ENCODE measurements at regions not wholly inside any gene's neighbourhood (a gene's known extent, or its start where the extent isn't known, plus 50 kb on each side); places are given as distances from the start of the nearest gene placed in this dataset.

DNA sequence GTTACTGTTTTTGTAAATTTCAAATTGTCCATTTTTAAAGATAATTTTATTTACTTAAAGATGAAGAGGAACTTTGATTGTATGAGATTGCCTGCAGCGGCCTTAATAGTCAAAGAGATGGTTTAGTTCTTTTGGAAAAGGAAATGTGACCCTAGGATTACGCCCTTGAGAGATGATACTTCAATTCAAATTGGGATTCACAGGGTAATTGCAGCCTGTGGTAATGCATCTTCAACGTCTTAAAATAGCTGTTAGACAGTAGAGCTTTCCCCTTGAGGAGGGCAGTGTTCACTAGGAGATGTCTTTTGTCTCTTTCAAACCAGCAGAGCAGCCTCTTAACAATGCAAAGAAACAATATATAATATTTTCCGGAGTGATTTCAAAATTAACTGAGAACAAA is 127.1 kb downstream of the TAF11L14 start:
- DNase-seq (ENCODE audit: low read depth), result no peak

DNA sequence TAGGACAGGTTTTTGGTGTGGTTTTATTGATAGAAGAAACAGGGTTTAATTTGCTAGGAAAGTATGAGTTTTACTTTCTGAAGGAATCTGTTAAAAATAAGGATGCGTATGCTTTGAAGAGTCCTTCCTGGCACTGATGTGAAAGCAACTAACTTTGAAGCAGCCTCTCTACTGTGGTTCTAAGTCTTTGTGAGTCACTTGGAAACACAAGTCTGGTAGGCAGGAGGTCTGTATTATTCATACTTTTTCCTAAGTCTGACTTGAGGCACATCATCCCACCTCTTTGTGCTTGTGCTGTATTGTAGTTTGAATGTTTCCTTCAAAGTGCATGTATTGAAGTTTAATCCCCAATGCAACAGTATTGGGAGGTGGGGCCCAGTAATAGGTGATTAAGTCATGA is 129.0 kb downstream of the TAF11L14 start:
- DNase-seq (ENCODE audit: low read depth), result no peak

DNA sequence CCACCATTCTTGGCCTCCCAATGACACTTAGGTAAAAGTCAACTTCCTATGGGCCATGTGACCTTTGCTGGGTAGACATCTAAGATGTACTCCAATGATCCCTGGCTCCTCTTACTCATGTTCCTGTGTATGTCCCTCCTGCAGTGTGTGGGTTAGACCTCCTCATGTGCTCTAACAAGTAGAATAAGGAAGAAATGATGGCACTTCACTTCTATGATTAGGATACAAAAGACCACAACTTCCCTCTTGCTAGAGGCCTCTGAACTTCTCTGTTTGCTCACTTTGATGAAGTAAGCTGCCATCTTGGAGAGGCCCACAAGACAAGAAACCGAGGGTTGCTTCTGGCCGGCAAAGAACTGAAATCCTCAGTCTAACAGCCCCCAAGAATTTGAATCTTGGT is 131.8 kb downstream of the TAF11L14 start:
- no peak for DNase-seq (ENCODE audit: low read depth)

DNA sequence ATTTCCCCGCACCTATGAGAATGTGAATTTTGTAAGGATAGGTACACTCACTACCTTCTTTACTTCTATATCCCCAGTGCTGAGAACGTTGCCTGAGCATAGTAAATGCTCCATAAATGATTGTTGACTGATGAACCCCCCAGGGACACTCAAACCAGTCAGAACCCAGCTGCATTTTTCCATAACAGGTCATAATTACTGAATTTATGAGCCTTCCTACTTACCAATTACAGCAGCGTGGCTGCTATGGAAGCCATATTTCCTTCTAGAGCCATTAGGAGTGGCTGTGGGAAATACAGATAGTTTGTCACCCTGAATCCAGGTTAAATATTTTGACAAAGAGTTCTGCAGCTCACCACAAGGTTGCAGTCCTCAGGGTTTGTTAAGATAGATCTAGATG is 135.0 kb downstream of the TAF11L14 start:
- DNase-seq (ENCODE audit: low read depth), result no peak

DNA sequence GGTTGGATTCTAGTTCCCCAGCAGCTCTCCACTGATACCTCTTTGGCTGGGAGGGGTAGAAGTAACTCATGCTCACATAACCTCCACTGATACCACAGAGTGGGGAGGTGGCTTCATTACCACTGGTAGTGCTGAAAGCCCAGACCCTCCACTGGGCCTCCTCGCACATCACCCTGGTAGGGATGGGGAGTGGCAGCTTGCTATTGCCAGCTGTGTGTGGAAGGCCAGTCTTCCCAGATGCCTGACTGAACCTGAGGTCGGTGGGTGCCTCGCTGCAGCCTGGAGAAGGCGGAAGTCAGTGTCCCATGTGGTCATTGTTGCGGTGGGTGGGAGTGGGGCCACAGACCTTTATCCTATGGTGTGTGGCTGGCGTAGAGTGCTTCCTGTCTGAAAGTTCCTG is 138.0 kb downstream of the TAF11L14 start:
- DNase-seq (ENCODE audit: low read depth), result no peak

DNA sequence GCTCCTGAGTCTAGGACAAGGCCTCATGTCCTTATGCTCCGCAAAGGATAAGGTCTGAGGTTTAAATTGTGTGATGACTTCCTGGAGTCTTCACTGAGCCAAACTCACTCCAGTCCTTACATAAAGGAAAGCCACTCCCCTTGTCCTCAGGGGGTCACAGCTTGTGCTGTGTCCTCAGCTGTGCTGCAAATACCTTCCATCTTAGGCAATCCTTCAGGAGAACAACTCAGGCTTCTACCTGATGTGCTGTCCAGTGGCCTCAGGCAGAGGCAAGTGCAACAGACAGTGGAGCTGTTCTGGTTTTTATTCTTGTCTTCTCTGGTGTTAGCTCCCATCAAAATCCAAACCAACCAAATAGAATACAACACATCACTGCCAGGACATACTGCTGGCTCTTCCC is 151.5 kb downstream of the TAF11L14 start:
- no peak for DNase-seq (ENCODE audit: low read depth)

DNA sequence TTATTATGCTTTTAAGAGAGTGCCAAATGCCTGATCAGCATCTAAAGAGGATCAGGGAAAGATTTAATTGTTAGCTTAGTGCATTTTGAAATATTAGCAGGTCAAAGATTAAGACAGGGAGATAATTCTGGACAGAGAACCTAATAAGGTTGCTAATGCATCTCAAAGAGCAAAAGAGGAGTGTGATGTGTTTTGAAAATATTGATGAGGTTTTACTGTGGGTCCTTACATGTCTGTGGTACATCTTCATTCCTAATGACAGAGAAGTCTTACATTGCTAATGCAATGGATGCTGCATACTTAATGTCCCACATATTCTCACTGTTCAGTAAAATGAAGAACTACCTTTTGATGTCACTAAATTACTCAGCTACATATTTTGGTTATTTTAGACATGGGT is 154.1 kb downstream of the TAF11L14 start:
- DNase-seq (ENCODE audit: low read depth), result no peak

DNA sequence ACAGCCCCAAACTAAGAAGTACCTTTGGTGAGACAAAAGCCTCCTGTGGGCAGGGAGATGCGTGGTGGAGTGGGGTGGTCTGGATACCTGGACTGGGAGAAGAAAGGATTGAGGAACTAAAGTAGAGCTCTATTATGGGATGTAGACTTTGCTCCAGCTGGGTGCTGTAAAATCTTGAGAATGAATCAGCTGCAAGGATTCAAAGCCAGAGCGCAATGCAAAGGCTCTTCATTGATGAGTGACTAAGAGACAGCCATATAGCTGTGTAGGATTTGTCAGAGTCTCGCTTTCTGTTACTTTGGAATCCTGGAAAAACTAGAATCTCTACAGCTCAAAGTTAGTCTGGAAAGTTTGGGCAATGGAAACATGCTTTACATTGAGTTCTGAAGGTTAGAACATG is 159.9 kb downstream of the TAF11L14 start:
- DNase-seq (ENCODE audit: low read depth), result no peak

DNA sequence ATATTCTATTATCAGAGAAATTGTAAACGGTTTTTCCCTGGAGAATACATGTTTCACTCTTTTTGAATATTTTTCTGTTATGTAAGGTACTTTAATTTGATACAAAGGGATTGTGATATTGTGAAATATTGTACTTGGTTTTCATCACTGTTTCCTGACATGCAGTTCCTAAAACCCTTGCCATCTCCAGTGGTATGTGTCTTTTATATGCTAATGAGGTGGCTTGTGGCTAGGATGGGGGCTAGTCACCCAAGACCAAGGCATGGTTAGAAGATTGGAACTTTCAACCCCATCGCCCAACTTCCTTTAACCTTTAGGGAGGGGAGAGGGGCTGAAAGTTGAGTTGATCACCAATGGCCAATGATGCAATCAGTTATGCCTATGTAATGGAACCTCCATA is 160.6 kb downstream of the TAF11L14 start:
- no peak for DNase-seq (ENCODE audit: low read depth)

DNA sequence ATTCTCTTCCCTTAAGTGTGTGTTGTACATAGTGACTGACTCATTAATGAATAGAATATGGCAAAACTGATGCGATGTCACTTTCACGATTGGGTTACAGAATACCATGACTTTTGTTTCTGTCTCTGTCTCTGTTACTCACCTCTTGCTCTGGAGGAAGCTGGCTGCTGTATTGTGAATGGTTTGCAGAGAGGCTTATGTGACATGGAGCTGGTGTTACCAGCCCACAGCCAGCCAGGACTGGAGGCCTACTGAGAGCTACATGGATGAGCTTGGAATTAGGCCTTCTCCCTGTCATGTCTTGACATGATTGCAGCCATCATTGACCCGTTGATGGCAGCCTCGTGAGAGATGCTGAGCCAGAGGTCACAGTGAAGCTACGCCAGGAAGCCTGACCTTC is 161.9 kb downstream of the TAF11L14 start:
- DNase-seq (ENCODE audit: low read depth), result no peak

DNA sequence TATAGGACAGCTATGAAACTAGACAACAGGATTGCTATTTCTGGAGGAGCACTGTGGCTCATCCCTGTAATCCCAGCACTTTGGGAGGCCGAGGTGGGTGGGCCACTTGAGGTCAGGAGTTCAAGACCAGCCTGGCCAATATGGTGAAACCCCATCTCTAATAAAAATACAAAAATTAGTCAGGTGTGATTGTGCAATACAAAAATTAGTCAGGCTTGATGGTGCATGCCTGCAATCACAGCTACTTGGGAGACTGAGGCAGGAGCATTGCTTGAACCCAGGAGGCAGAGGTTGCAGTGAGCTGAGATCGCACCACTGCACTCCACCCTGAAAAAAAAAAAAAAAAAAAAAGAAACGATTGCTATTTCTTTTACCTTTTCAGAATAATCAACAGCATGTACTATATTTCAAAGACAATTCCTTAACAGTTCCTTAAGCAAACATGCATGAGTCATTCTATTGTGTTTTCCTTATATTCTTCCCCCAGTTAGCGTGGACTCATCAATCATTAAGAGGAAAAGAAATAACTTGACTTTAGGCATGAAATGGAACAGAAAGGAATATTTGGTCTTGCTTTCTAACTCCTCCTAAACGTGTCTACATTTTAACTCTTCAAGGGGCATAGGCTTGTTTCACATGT is 162.6 kb downstream of the TAF11L14 start:
- no peak for DNase-seq (ENCODE audit: low read depth)

DNA sequence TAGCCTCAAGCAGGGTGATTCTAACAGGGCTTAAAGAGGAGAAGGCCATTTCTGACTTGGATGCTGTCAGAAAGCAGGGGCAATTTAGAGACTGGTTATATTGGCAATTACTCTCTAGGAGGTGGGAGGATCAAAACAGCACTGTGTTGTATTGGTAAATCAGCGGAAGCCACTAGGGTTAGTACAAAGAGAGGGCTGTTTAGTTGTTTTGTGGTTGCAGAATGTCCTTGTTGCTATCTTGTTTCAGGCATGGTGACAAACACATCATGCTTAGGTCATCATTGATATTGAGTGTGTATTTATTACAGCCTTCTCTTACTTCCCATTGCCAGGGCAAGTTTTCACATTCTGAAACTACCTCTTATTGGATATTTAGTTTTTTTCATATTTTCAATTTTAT is 165.3 kb downstream of the TAF11L14 start:
- DNase-seq (ENCODE audit: low read depth), result no peak

DNA sequence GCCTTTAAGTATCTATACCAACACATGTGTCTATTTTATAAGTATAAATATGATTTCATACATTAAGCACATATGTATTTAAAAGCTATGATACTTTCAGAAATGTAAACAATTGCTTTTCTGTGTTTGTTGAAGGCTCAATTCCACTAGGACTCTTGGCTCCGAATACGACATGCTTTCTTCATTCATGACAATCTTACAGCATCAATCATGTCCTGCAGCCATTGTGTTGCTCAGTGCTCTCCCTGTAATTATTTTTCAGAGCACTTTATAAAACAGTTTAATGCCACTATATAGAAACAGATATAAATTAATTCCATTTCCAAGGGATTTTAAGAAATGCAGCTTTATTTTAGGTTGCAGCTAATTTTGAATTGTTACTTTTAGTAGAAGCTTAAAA is 167.3 kb downstream of the TAF11L14 start:
- DNase-seq (ENCODE audit: low read depth), result no peak

DNA sequence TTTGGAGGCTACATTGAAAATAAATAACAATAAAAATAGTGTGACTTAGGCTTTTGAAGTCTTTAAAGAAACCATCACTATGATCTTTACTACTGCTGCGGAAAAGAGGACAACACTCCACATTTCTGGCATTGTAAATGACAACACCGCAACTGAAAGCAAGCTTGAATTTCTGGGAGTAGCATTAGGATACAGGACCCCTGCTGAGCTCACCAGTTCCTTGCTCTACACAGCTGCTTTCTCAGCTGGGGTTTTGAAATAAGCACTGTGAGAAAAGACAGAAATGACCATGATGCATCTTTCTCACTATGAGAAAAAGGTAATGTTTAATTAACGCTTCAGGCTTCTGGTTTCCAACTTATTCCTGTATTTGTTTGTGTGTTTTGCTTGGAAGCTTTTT is 168.0 kb downstream of the TAF11L14 start:
- DNase-seq (ENCODE audit: low read depth), result no peak

DNA sequence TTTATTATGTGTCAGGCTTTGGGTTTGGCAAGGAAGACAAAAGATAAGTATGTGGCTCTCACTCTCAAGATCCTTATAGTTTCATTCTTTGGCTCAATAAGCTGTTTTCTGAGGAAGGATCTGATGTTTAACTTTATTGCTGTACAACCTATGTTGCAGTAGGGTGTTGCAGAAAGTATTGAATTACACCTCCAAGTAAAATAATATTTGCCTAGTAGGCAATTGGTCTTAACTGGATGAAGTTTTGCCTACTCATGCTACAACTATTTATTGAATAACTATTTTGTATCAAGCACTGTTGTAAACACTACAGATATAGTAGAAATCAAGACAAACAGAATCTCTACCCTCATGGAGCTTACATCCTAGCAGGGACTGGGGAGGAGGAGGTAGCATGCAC is 169.7 kb downstream of the TAF11L14 start:
- no peak for DNase-seq (ENCODE audit: low read depth)

DNA sequence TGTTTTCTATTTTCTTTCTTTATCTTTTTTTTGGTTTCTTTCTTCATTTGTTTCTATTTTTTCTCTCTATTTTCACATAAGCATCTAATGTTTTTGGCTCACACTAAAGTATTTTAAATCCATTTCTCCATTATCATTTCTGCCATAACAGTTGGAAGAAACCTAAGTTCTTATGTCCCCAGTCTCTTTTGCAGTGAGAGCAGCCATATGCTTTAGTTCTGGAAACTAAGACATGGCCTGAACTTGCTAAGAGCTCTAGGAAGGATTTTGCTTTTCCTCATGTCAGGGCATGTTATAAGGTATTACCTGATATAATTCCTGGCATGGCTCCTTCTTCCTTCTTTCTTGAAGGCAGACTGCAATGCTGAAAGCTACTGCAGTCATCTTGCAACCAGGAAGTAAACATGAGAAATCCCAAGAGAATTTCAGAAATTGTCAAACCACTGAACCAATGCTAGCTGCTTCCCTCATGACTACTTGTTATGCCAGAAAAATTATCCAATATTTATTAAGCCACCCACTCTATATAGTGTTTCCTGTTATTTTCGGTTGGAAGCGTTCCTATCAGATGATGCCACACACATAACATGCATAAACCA is 171.1 kb downstream of the TAF11L14 start:
- DNase-seq (ENCODE audit: low read depth), result no peak

DNA sequence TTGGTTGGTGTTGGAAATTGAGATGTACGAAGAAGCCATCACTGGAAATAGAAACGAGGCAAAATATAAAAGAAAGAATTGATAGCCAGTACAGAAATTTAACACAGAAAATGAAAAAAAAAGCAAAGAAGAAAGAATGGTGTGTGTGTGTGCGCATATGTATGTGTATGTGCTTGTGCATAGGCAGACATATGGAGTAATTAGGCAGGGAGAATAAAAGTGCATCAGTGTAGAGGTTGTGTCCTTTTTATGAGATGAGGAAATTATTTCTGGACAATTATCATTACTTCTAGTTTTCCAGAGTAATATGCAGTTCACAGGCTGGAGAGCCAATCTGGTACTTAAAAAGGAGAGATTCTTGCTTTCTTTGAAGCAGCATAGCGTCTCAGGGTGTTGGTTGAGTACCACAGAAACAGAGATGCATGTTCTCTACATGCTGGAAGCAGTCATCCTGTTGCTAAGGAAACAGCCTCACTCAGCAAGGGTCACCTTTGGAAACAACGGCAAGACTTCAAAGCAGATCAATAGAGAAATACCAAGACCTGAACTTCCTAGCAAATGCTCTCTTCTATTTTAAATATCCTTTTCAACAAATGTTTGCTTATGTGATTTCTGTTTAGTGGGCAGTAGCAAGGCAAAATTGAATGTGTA is 172.7 kb downstream of the TAF11L14 start:
- no peak for DNase-seq (ENCODE audit: low read depth)

DNA sequence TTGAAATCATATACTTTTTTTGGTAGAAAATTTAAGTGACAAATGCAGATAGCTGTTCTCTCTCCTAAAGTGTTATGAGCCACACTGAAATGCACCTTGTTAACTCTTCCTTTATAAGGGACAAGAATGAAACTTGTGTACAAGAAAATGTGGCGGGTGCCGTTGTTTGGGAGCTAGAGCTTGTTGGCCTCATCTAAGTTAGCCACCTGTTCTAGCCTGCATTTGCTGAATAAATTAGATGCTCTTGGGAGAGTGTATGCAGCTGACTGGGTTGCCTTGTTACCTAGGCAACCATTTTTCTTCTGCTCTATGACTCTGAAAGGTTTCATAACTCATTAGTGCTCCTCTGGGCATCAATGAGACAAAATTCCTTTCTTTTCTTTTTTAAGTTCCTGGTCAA is 174.3 kb downstream of the TAF11L14 start:
- no peak for DNase-seq (ENCODE audit: low read depth)

DNA sequence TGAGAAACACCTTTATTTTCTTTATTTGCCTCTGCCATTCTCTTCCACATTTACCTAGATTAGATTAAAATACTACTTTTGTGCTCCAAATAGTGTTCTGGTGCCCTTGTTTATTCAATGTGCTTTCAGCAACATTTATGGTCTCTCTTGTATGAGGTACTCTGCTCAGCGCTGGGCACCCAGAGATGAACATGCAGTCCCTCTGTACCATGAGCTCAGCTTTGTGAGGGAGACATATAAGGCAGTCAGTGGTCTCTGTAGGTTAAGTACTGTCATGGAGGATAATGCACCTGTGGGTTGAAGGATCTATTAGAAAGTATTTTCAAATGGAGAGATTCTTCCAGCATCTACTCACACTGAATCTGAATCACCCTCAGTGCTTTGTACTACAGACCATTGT is 176.5 kb downstream of the TAF11L14 start:
- no peak for DNase-seq (ENCODE audit: low read depth)

DNA sequence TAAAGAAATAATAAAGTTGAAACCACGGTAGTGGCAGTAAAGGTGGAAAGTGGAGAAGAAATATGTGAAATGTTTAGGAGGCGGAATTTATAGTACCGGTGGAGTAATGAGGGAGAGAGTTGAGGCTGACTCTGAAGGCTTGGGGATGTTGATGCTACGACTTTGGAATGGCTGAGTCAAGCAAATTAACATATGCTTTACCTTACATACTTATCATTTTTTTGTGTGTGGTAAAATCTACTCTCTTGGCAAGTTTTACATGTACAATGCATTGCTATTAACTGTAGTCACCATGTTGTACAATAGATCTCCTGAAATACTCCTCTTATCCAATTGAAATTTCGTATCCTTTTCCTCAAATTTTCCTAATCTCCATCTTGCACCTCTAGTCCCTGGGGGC is 179.0 kb downstream of the TAF11L14 start:
- DNase-seq (ENCODE audit: low read depth), result no peak

DNA sequence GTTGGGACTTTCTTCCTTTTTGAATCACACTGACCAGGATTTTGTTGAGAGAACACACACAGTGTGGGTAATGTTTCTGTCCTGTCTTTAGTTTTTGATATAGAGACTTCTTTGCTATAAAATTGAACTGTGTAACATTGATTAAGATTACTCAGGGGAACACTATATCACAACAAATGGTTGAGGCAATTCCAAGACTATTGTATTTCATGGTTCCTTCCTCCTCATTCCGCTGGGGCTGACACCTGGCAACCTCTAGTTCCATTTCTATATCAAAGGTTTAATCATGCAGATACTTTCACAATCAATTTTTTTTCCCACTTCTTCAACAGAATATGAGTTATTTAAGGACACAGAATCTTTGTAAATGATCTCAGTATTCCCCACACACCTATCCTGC is 182.2 kb downstream of the TAF11L14 start:
- no peak for DNase-seq (ENCODE audit: low read depth)

DNA sequence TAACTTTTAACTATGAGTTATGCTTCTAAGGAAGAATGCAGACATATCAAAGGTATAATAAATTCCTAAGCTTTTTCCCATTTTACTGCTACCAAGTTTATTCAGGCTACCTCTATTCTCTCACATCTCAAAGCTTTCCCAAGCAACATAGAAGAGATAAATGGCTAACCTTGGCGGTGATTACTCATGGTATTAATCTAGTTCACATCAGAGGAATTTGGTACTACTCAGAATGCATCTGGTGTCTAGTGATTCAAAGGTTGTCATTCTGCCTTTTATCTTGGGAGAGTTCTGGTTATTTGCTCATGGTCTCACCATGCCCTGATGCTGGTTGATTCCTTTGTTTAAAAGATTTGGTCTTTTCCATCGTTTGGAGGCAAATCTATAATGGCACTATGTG is 182.7 kb downstream of the TAF11L14 start:
- DNase-seq (ENCODE audit: low read depth), result no peak

DNA sequence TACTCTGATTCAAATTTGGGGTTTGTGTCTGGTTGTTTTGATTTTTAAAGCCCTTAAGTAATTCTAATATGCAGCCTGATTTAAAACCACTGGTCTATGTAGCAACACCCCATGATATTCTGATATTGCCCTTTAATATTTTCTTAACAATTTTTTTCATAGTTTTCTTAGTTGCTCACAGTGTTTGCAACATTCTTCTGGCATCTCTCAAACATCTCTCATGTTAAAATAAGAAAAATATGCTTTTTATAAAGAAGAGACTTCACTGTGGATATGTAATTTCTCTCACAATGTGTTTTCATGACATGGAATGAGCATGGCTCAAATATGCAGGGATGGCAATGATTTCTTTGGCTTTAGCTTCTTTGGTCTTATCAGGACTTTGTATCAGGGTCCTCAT is 183.7 kb downstream of the TAF11L14 start:
- no peak for DNase-seq (ENCODE audit: low read depth)

DNA sequence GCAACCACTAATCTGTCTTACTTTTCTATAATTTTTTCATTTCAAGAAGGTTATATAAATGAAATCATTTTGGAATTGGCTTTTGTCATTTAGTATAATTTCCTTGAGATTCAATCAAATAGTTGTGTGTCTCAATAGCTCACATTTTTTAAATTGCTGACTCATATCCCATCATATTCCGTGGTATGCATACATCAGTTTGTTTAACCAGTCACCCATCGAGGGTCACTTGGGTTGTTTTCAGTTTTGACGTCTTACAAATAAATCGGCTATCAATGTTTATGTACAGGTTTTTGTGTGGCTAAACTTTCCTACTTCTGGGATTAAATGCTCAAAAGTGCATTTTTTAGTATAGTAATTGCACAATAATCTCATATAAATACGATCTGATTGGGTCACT is 185.5 kb downstream of the TAF11L14 start:
- DNase-seq (ENCODE audit: low read depth), result no peak

Data from non-pigmented ciliary epithelial cell (primary cell).